ENCODE measurements at regions not wholly inside any gene's neighbourhood (a gene's known extent, or its start where the extent isn't known, plus 50 kb on each side); places are given as distances from the start of the nearest gene placed in this dataset.

DNA sequence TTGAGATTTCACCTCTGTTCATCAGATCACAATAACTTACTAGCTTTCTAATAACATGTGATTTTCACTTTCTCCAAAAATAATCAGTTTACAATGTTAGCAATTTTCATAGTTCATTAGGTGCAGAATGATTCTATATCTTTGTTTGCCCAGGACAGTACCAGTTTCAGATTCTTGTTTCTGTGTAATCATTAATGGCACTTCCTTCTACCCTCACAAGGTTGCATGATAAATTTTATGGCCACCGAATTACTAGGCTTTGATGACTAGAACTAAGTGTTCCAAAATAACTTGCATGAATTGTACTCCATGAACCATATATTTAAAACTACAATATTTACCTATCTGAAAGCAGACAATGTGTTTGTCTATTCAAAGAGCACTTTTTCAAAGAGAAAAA is 442.3 kb downstream of the EPHA7 start:
- TF ChIP-seq EZH2 (IDR thresholded peaks at IDR 0.05; ENCODE audit: borderline replicate concordance, insufficient read depth, low read length, poor library complexity, severe bottlenecking) (no peak), TAF1 (IDR thresholded peaks at IDR 0.05; ENCODE audit: low read depth) (no peak), EP300 (conservative IDR thresholded peaks at IDR 0.05; ENCODE audit: poor library complexity, severe bottlenecking) (no peak), POLR2AphosphoS5 (IDR thresholded peaks at IDR 0.05) (no peak), RAD21 (conservative IDR thresholded peaks at IDR 0.05) (no peak)
- TF ChIP-seq, protein P1, sequence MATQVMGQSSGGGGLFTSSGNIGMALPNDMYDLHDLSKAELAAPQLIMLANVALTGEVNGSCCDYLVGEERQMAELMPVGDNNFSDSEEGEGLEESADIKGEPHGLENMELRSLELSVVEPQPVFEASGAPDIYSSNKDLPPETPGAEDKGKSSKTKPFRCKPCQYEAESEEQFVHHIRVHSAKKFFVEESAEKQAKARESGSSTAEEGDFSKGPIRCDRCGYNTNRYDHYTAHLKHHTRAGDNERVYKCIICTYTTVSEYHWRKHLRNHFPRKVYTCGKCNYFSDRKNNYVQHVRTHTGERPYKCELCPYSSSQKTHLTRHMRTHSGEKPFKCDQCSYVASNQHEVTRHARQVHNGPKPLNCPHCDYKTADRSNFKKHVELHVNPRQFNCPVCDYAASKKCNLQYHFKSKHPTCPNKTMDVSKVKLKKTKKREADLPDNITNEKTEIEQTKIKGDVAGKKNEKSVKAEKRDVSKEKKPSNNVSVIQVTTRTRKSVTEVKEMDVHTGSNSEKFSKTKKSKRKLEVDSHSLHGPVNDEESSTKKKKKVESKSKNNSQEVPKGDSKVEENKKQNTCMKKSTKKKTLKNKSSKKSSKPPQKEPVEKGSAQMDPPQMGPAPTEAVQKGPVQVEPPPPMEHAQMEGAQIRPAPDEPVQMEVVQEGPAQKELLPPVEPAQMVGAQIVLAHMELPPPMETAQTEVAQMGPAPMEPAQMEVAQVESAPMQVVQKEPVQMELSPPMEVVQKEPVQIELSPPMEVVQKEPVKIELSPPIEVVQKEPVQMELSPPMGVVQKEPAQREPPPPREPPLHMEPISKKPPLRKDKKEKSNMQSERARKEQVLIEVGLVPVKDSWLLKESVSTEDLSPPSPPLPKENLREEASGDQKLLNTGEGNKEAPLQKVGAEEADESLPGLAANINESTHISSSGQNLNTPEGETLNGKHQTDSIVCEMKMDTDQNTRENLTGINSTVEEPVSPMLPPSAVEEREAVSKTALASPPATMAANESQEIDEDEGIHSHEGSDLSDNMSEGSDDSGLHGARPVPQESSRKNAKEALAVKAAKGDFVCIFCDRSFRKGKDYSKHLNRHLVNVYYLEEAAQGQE (IDR thresholded peaks at IDR 0.05; ENCODE audit: borderline replicate concordance) = no peak
- TF ChIP-seq, protein P2, sequence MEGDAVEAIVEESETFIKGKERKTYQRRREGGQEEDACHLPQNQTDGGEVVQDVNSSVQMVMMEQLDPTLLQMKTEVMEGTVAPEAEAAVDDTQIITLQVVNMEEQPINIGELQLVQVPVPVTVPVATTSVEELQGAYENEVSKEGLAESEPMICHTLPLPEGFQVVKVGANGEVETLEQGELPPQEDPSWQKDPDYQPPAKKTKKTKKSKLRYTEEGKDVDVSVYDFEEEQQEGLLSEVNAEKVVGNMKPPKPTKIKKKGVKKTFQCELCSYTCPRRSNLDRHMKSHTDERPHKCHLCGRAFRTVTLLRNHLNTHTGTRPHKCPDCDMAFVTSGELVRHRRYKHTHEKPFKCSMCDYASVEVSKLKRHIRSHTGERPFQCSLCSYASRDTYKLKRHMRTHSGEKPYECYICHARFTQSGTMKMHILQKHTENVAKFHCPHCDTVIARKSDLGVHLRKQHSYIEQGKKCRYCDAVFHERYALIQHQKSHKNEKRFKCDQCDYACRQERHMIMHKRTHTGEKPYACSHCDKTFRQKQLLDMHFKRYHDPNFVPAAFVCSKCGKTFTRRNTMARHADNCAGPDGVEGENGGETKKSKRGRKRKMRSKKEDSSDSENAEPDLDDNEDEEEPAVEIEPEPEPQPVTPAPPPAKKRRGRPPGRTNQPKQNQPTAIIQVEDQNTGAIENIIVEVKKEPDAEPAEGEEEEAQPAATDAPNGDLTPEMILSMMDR (IDR thresholded peaks at IDR 0.05; ENCODE audit: poor library complexity, severe bottlenecking) = no peak
- Histone ChIP-seq H3K79me2 (replicated peaks; ENCODE audit: insufficient read depth, low read length) (no peaks in the 10 kb centered on the region), H3K27me3 (ENCODE audit: insufficient read depth, low read depth, low read length) (no peaks in the 10 kb centered on the region), H3K4me2 (ENCODE audit: low read length) (no peak overlapping the region), H3K9ac (ENCODE audit: low read length) (no peak overlapping the region), H4K20me1 (ENCODE audit: insufficient read depth) (no peaks in the 10 kb centered on the region), H3K9me3 (ENCODE audit: low read length) (no peaks in the 10 kb centered on the region), H2AFZ (ENCODE audit: low read depth, low read length) (no peak overlapping the region), H3K9me2 (ENCODE audit: insufficient read depth, low read length) (no peaks in the 10 kb centered on the region), H3K4me3 (ENCODE audit: low read length) (no peak overlapping the region), H3F3A (ENCODE audit: insufficient read depth, low read length, poor library complexity, severe bottlenecking) (no peaks in the 10 kb centered on the region), H3K27ac (ENCODE audit: low read length) (no peak overlapping the region), H3K36me3 (ENCODE audit: insufficient read depth, low read length) (no peaks in the 10 kb centered on the region)

DNA sequence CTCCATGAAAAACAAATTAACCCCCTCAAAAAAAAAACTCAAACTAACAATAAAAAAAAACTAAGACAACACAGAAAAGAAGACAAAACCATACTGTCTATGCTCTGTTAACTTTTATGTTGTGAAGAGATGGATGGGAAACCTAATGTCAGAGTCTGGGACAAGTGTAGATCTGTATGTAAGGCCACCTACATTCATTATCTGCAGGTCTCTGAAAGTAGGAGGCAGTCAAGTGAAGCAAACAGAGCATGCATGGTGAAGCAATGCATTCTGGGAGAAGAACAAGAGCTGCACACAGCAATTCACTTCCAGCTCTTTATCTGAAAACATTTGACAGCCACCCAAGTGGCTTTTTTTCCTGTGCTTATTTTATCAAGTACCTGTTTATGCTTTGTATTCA is 452.0 kb downstream of the EPHA7 start:
- no peaks in the 10 kb centered on the region for H4K20me1 ChIP-seq (ENCODE audit: insufficient read depth)
- H3K36me3 ChIP-seq (ENCODE audit: insufficient read depth, low read length) = no peaks in the 10 kb centered on the region
- H3K9ac ChIP-seq (ENCODE audit: low read length) = no peak overlapping the region
- H2AFZ ChIP-seq (ENCODE audit: low read depth, low read length) = no peak overlapping the region
- no peak for TF ChIP-seq TAF1 (IDR thresholded peaks at IDR 0.05; ENCODE audit: low read depth)
- TF ChIP-seq, protein P1 (IDR thresholded peaks at IDR 0.05; ENCODE audit: borderline replicate concordance) = no peak
- no peak for TF ChIP-seq RAD21 (conservative IDR thresholded peaks at IDR 0.05)
- TF ChIP-seq, protein P2 (IDR thresholded peaks at IDR 0.05; ENCODE audit: poor library complexity, severe bottlenecking) = no peak
- TF ChIP-seq POLR2AphosphoS5 (IDR thresholded peaks at IDR 0.05) = no peak
- no peak for TF ChIP-seq SMC3 (conservative IDR thresholded peaks at IDR 0.05; ENCODE audit: poor library complexity)
- TF ChIP-seq EP300 (conservative IDR thresholded peaks at IDR 0.05; ENCODE audit: poor library complexity, severe bottlenecking) = no peak
- no peak for TF ChIP-seq MXI1 (conservative IDR thresholded peaks at IDR 0.05; ENCODE audit: poor library complexity, severe bottlenecking)
- TF ChIP-seq EZH2 (IDR thresholded peaks at IDR 0.05; ENCODE audit: borderline replicate concordance, insufficient read depth, low read length, poor library complexity, severe bottlenecking) = no peak
- H3K4me2 ChIP-seq (ENCODE audit: low read length) = no peak overlapping the region
- no peaks in the 10 kb centered on the region for H3F3A ChIP-seq (ENCODE audit: insufficient read depth, low read length, poor library complexity, severe bottlenecking)
- H3K79me2 ChIP-seq (replicated peaks; ENCODE audit: insufficient read depth, low read length) = no peaks in the 10 kb centered on the region
- no peaks in the 10 kb centered on the region for H3K9me3 ChIP-seq (ENCODE audit: low read length)
- no peaks in the 10 kb centered on the region for H3K27me3 ChIP-seq (ENCODE audit: insufficient read depth, low read depth, low read length)
- H3K9me2 ChIP-seq (ENCODE audit: insufficient read depth, low read length) = no peaks in the 10 kb centered on the region
- H3K4me3 ChIP-seq (ENCODE audit: low read length) = no peak overlapping the region
- no peak overlapping the region for H3K27ac ChIP-seq (ENCODE audit: low read length)
